Endothelial cell of umbilical vein (primary cell): ENCODE measurements at regions not wholly inside any gene's neighbourhood (a gene's known extent, or its start where the extent isn't known, plus 50 kb on each side); places are given as distances from the start of the nearest gene placed in this dataset.

Experiments
- BruUV-seq: library from RNA; stranded (reverse); fragments of 400-500 nt; replicated peaks from 2 replicates; lab custom pipeline; 2021; lab: Mats Ljungman, UMichigan
- CTCF ChIA-PET: fragments of 300-600, 350-600 bp; sonication (Branson Sonifier 250); formaldehyde crosslinking; loops from one replicate; lab custom pipeline; 2021; ENCODE audit warnings: antibody characterized with exemption, inconsistent platforms; lab: Charles Lee
- POLR2A ChIA-PET: fragments of 300-600, 350-600 bp; sonication (Branson Sonifier 250); formaldehyde crosslinking; loops from one replicate; lab custom pipeline; 2021; ENCODE audit warnings: antibody characterized with exemption, inconsistent platforms; lab: Charles Lee
- DNase-seq: peaks from one replicate; pipeline ENCODE4 v3.0.0-alpha.2; 2011; ENCODE audit warnings: low read depth, low spot score
- FAIRE-seq: peaks from 2 replicates; lab custom pipeline; 2011; peaks lifted over from hg19 to GRCh38; lab: Jason Lieb, UNC
- H2AFZ ChIP-seq: 2 replicates; pipeline ENCODE4 v1.6.0; 2012; ENCODE audit warnings: low read depth, low read length, control low read depth, inconsistent platforms
- H3K27ac ChIP-seq: 2 replicates; pipeline ENCODE4 v1.5.1; 2011; ENCODE audit warnings: low read depth, mild to moderate bottlenecking, control low read depth, low read length, moderate library complexity; ENCODE audit not compliant: insufficient read depth
- H3K27me3 ChIP-seq, 2 experiments: 2 replicates each; pipeline versions ENCODE4 v1.6.0 to v1.6.1; 2011; ENCODE audit warnings: low read length in 2 of 2, mixed read lengths in 1 of 2; ENCODE audit not compliant: control insufficient read depth in 2 of 2, insufficient read depth in 2 of 2
- H3K36me3 ChIP-seq, 2 experiments: 2 replicates in 1 of 2; 3 replicates in 1 of 2; pipeline ENCODE4 v1.5.1; 2011; ENCODE audit warnings: low read length in 2 of 2, mild to moderate bottlenecking in 1 of 2, moderate library complexity in 1 of 2; ENCODE audit not compliant: control insufficient read depth in 2 of 2, insufficient read depth in 2 of 2; ENCODE audit errors: extremely low read depth in 1 of 2
- H3K4me1 ChIP-seq: 3 replicates; pipeline ENCODE4 v1.5.1; 2011; ENCODE audit warnings: mild to moderate bottlenecking, low read length; ENCODE audit not compliant: control insufficient read depth, insufficient read depth; ENCODE audit errors: extremely low read depth
- H3K4me2 ChIP-seq: 2 replicates; pipeline ENCODE4 v1.6.1; 2011; ENCODE audit warnings: low read length, control low read depth, mixed read lengths; ENCODE audit not compliant: insufficient read depth
- H3K4me3 ChIP-seq, 3 experiments: fragments of 200-600 bp in 1 of 3; sonication (generic), shearing (Covaris generic) in 1 of 3; replicated peaks in 1 of 3; 2 replicates each; pipeline ENCODE4 v1.5.1; 2011 to 2016; ENCODE audit warnings: control low read depth in 3 of 3, low read length in 3 of 3, mild to moderate bottlenecking in 2 of 3, inconsistent platforms in 1 of 3, low read depth in 1 of 3, moderate library complexity in 1 of 3; ENCODE audit not compliant: insufficient read depth in 1 of 3
- H3K79me2 ChIP-seq: 2 replicates; pipeline ENCODE4 v1.6.0; 2012; ENCODE audit warnings: low read length, inconsistent platforms; ENCODE audit not compliant: control insufficient read depth, insufficient read depth
- H3K9ac ChIP-seq: replicated peaks from 2 replicates; pipeline ENCODE3; 2011; ENCODE audit warnings: low read length, control low read depth; ENCODE audit not compliant: insufficient read depth; ENCODE audit errors: extremely low read depth
- H3K9me1 ChIP-seq: replicated peaks from 3 replicates; pipeline ENCODE4 v1.6.0; 2011; ENCODE audit warnings: mild to moderate bottlenecking, low read length; ENCODE audit not compliant: control insufficient read depth, insufficient read depth; ENCODE audit errors: extremely low read depth
- H3K9me3 ChIP-seq: replicated peaks from 2 replicates; pipeline ENCODE4 v1.5.1; 2012; ENCODE audit warnings: low read length, inconsistent platforms; ENCODE audit not compliant: control insufficient read depth, insufficient read depth
- H4K20me1 ChIP-seq: replicated peaks from 2 replicates; pipeline ENCODE3; 2011; ENCODE audit warnings: mild to moderate bottlenecking, low read length; ENCODE audit not compliant: control insufficient read depth, insufficient read depth; ENCODE audit errors: extremely low read depth
- EZH2 ChIP-seq: IDR thresholded peaks from 2 replicates; pipeline ENCODE4 v1.6.1; 2012; ENCODE audit warnings: borderline replicate concordance, low read depth, mild to moderate bottlenecking, moderate library complexity, low read length, inconsistent platforms; ENCODE audit not compliant: severe bottlenecking
- FOS ChIP-seq: IDR thresholded peaks from 2 replicates; pipeline ENCODE4 v1.6.1; 2011; ENCODE audit warnings: mild to moderate bottlenecking, low read length, moderate library complexity, borderline replicate concordance; ENCODE audit not compliant: insufficient read depth
- GATA2 ChIP-seq: IDR thresholded peaks from 2 replicates; pipeline ENCODE4 v1.7.0; 2011; ENCODE audit warnings: low read depth, mild to moderate bottlenecking, moderate library complexity, mixed read lengths, low read length; ENCODE audit not compliant: insufficient read length, insufficient read depth
- JUN ChIP-seq: IDR thresholded peaks from 2 replicates; pipeline ENCODE4 v1.6.1; 2011; ENCODE audit warnings: borderline replicate concordance, low read depth; ENCODE audit not compliant: insufficient read length, insufficient read depth
- MAX ChIP-seq: IDR thresholded peaks from 2 replicates; pipeline ENCODE4 v1.6.1; 2011; ENCODE audit not compliant: insufficient read depth, insufficient read length
- MYC ChIP-seq: IDR thresholded peaks from one replicate; pipeline ENCODE4 v1.6.1; 2011; ENCODE audit warnings: mild to moderate bottlenecking, low read depth, low read length
- POLR2A ChIP-seq: IDR thresholded peaks from 2 replicates; pipeline ENCODE4 v1.6.1; 2012; ENCODE audit warnings: low read depth, mild to moderate bottlenecking, control low read depth, low read length
- POLR2AphosphoS5 ChIP-seq: IDR thresholded peaks from 2 replicates; pipeline ENCODE4 v1.6.1; 2012; ENCODE audit warnings: low read depth, mild to moderate bottlenecking, control low read depth, low read length, moderate library complexity; ENCODE audit not compliant: insufficient read depth
- dilution Hi-C: fragments of 300-500 bp; cut with MboI; formaldehyde crosslinking; loops from one replicate; pipeline ENCODE4 v1.15.0; 2019; ENCODE audit warnings: low sequenced_read_pairs; ENCODE audit not compliant: extremely low pct_ligation_motif_present
- intact Hi-C: fragments of 100-400 bp; cut with micrococcal nuclease; formaldehyde crosslinking; loops from one replicate; pipeline ENCODE4 v1.10.0; 2022
- TF ChIP-seq, protein P1 (sequence below), 2 donors: IDR thresholded peaks; 1 replicate in 1 of 2; 2 replicates in 1 of 2; pipeline ENCODE4 v1.5.1; 2011; ENCODE audit warnings: low read length in 2 of 2, mild to moderate bottlenecking in 2 of 2, moderate library complexity in 2 of 2, control low read depth in 1 of 2, inconsistent platforms in 1 of 2, low read depth in 1 of 2; ENCODE audit not compliant: insufficient read depth in 1 of 2; ENCODE audit errors: extremely low read depth in 1 of 2

GRCh38 chr18:78230911-78231310 is 748.7 kb upstream of the SALL3 start:
- no TSS peak for BruUV-seq
- dilution Hi-C loops, result no loop called here

More at GRCh38 chr18:78230911-78231310, 748.7 kb upstream of the SALL3 start:
- H3K9ac ChIP-seq, result no peak overlapping the region
- no peaks in the 10 kb centered on the region for H3K27me3 ChIP-seq
- CTCF ChIA-PET, result no interaction called here
- H3K9me1 ChIP-seq, result no peaks in the 10 kb centered on the region
- POLR2A ChIA-PET, result no interaction called here
- H3K9me3 ChIP-seq, result peaks cover 10% of the 10 kb centered on the region
- no peaks in the 10 kb centered on the region for H3K36me3 ChIP-seq
- no peak overlapping the region for H3K27ac ChIP-seq
- no peak for FAIRE-seq
- no peaks in the 10 kb centered on the region for H3K4me1 ChIP-seq
- no peak overlapping the region for H3K4me3 ChIP-seq
- H2AFZ ChIP-seq, result no peak overlapping the region
- TF ChIP-seq, protein P1, sequence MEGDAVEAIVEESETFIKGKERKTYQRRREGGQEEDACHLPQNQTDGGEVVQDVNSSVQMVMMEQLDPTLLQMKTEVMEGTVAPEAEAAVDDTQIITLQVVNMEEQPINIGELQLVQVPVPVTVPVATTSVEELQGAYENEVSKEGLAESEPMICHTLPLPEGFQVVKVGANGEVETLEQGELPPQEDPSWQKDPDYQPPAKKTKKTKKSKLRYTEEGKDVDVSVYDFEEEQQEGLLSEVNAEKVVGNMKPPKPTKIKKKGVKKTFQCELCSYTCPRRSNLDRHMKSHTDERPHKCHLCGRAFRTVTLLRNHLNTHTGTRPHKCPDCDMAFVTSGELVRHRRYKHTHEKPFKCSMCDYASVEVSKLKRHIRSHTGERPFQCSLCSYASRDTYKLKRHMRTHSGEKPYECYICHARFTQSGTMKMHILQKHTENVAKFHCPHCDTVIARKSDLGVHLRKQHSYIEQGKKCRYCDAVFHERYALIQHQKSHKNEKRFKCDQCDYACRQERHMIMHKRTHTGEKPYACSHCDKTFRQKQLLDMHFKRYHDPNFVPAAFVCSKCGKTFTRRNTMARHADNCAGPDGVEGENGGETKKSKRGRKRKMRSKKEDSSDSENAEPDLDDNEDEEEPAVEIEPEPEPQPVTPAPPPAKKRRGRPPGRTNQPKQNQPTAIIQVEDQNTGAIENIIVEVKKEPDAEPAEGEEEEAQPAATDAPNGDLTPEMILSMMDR (IDR thresholded peaks at IDR 0.05; ENCODE audit: extremely low read depth in 1 of 2, insufficient read depth in 1 of 2, low read depth in 1 of 2, low read length in 2 of 2), result no peak
- TF ChIP-seq FOS (no peak), MAX (no peak), GATA2 (no peak), POLR2A (no peak), POLR2AphosphoS5 (no peak), EZH2 (no peak), MYC (no peak), JUN (no peak)
- H3K4me2 ChIP-seq, result no peak overlapping the region
- H3K79me2 ChIP-seq, result no peaks in the 10 kb centered on the region
- intact Hi-C loops, result no loop called here
- no peaks in the 10 kb centered on the region for H4K20me1 ChIP-seq
- DNase-seq, result no peak
